Adrenal gland (tissue), 5 donors: ENCODE measurements at regions not wholly inside any gene's neighbourhood (a gene's known extent, or its start where the extent isn't known, plus 50 kb on each side); places are given as distances from the start of the nearest gene placed in this dataset.

Experiments used
- POLR2A ChIP-seq, 2 donors: fragments of 450-650 bp; IDR thresholded peaks; one replicate each; pipeline ENCODE4 v1.6.1; 2017; ENCODE audit warnings: antibody characterized with exemption in 2 of 2, mild to moderate bottlenecking in 2 of 2, moderate library complexity in 1 of 2
- TF ChIP-seq, protein P1 (sequence below), 6 experiments: fragments of 450-650 bp in 4 of 6; fragments of 200-600 bp in 2 of 6; sonication (generic) in 1 of 6; IDR thresholded peaks; 1 replicate in 5 of 6; 2 replicates in 1 of 6; pipeline versions ENCODE4 v1.5.1 to v1.8.0; 2016 to 2021; ENCODE audit warnings: antibody characterized with exemption in 6 of 6, mild to moderate bottlenecking in 2 of 6, moderate library complexity in 1 of 6
- donor health status: DM: no; HTN: no; CAD: no.

GRCh38 chr4:159512348-159512747, 409.5 kb downstream of the RAPGEF2 start:
- TF ChIP-seq, protein P1, sequence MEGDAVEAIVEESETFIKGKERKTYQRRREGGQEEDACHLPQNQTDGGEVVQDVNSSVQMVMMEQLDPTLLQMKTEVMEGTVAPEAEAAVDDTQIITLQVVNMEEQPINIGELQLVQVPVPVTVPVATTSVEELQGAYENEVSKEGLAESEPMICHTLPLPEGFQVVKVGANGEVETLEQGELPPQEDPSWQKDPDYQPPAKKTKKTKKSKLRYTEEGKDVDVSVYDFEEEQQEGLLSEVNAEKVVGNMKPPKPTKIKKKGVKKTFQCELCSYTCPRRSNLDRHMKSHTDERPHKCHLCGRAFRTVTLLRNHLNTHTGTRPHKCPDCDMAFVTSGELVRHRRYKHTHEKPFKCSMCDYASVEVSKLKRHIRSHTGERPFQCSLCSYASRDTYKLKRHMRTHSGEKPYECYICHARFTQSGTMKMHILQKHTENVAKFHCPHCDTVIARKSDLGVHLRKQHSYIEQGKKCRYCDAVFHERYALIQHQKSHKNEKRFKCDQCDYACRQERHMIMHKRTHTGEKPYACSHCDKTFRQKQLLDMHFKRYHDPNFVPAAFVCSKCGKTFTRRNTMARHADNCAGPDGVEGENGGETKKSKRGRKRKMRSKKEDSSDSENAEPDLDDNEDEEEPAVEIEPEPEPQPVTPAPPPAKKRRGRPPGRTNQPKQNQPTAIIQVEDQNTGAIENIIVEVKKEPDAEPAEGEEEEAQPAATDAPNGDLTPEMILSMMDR (IDR thresholded peaks at IDR 0.05), result no peak
- no peak for TF ChIP-seq POLR2A (IDR thresholded peaks at IDR 0.05)
